IPS-18a (cell line): ENCODE measurements at regions not wholly inside any gene's neighbourhood (a gene's known extent, or its start where the extent isn't known, plus 50 kb on each side); places are given as distances from the start of the nearest gene placed in this dataset.

Source experiments
- H3K27ac ChIP-seq: one replicate; pipeline ENCODE4 v1.5.1; 2013; ENCODE audit warnings: low read length
- H3K27me3 ChIP-seq: one replicate; pipeline ENCODE4 v1.6.1; 2013; ENCODE audit warnings: mild to moderate bottlenecking, low read length; ENCODE audit not compliant: control insufficient read depth, insufficient read depth
- H3K36me3 ChIP-seq: one replicate; pipeline ENCODE4 v1.6.1; 2013; ENCODE audit warnings: low read depth, low read length; ENCODE audit not compliant: control insufficient read depth
- H3K4me1 ChIP-seq: one replicate; pipeline ENCODE4 v1.6.1; 2013; ENCODE audit warnings: low read depth, low read length; ENCODE audit not compliant: control insufficient read depth
- H3K4me3 ChIP-seq: one replicate; pipeline ENCODE4 v1.5.1; 2013; ENCODE audit warnings: low read length
- H3K9ac ChIP-seq: one replicate; pipeline ENCODE4 v1.6.1; 2013; ENCODE audit warnings: mild to moderate bottlenecking, low read length, moderate library complexity
- H3K9me3 ChIP-seq: one replicate; pipeline ENCODE4 v1.6.1; 2013; ENCODE audit warnings: low read depth, low read length; ENCODE audit not compliant: control insufficient read depth

GRCh38 chrX:81489987-81490386 is 288.1 kb downstream of the SH3BGRL start:
- no peak overlapping the region for H3K4me3 ChIP-seq
- peaks cover 18% of the 10 kb centered on the region for H3K9me3 ChIP-seq
- no peak overlapping the region for H3K27ac ChIP-seq
- no peaks in the 10 kb centered on the region for H3K27me3 ChIP-seq
- H3K9ac ChIP-seq, result no peak overlapping the region
- H3K4me1 ChIP-seq, result no peaks in the 10 kb centered on the region
- H3K36me3 ChIP-seq, result no peaks in the 10 kb centered on the region

DNA sequence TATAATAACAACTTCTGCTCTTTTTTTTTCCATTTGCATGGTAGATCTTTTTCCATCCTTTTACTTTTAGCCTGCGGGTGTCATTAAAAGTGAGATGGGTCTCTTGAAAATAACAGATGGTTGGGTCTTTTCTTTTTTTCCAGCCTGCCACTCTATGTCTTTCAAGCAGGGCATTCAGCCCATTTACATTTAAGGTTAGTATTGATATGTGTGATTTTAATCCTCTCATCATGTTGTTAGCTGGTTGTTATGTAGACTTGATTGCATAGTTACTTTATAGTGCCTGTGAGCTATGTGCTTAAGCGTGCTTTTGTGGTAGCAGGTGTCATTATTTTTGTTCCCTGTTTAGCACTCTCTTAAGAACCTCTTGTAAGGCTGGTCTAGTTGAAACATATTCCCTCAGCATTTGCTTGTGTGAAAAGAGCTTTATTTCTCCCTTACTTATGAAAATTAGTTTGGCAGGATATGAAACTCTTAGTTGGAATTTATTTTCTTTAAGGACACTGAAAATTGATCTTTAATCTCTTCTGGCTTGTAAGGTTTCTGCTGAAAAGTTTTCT is 326.1 kb downstream of the SH3BGRL start:
- Histone ChIP-seq H3K27me3 (no peaks in the 10 kb centered on the region), H3K4me1 (no peaks in the 10 kb centered on the region), H3K36me3 (no peaks in the 10 kb centered on the region), H3K9me3 (peaks cover 35% of the 10 kb centered on the region), H3K27ac (no peak overlapping the region), H3K4me3 (no peak overlapping the region), H3K9ac (no peak overlapping the region)

GRCh38 chrX:81537723-81538122 is 335.8 kb downstream of the SH3BGRL start:
- no peaks in the 10 kb centered on the region for H3K4me1 ChIP-seq
- no peaks in the 10 kb centered on the region for H3K36me3 ChIP-seq
- no peaks in the 10 kb centered on the region for H3K27me3 ChIP-seq
- H3K4me3 ChIP-seq, result no peak overlapping the region
- no peak overlapping the region for H3K27ac ChIP-seq
- peaks cover 37% of the 10 kb centered on the region for H3K9me3 ChIP-seq
- no peak overlapping the region for H3K9ac ChIP-seq

- Histone ChIP-seq H3K4me1 (no peaks in the 10 kb centered on the region), H3K36me3 (no peaks in the 10 kb centered on the region), H3K9me3 (peaks cover 40% of the 10 kb centered on the region), H3K27ac (no peak overlapping the region), H3K27me3 (no peaks in the 10 kb centered on the region), H3K9ac (no peak overlapping the region), H3K4me3 (no peak overlapping the region)
These were observed 340.4 kb downstream of the SH3BGRL start for GRCh38 chrX:81542255-81542654.

- H3K27me3 ChIP-seq, result no peaks in the 10 kb centered on the region
- no peaks in the 10 kb centered on the region for H3K36me3 ChIP-seq
- no peaks in the 10 kb centered on the region for H3K4me1 ChIP-seq
- H3K4me3 ChIP-seq, result no peak overlapping the region
- peaks cover 15% of the 10 kb centered on the region for H3K9me3 ChIP-seq
- no peak overlapping the region for H3K9ac ChIP-seq
- no peak overlapping the region for H3K27ac ChIP-seq
These were observed 355.0 kb downstream of the SH3BGRL start for GRCh38 chrX:81556880-81557279.

DNA sequence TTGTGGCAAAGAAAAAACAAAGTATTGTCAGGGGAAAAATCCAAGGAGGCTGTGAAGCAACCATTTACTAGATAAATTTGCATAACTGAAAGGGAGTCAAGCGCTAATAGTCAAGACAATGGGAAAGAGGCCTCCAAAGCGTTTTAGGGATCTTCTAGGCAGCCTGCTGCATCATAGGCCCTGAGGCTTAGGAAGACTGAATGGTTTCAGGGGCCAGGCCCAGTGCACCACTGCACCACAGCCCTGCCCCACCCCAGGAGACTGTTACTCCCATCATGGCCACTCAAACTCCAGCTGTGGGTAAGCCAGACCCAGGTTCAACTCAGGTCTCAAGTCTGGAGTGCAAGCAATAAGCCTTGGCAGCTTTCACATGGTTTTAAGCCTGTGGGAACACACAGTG is 362.9 kb downstream of the SH3BGRL start:
- Histone ChIP-seq H3K4me3 (no peak overlapping the region), H3K27ac (no peak overlapping the region), H3K9me3 (peaks cover 8% of the 10 kb centered on the region), H3K36me3 (no peaks in the 10 kb centered on the region), H3K4me1 (no peaks in the 10 kb centered on the region), H3K27me3 (no peaks in the 10 kb centered on the region), H3K9ac (no peak overlapping the region)

- Histone ChIP-seq H3K4me3 (no peak overlapping the region), H3K9me3 (peaks cover 21% of the 10 kb centered on the region), H3K27me3 (no peaks in the 10 kb centered on the region), H3K4me1 (no peaks in the 10 kb centered on the region), H3K27ac (no peak overlapping the region), H3K36me3 (no peaks in the 10 kb centered on the region), H3K9ac (no peak overlapping the region)
These were observed 375.1 kb downstream of the SH3BGRL start for GRCh38 chrX:81577028-81577427.

GRCh38 chrX:81586096-81586495 is 384.2 kb downstream of the SH3BGRL start:
- Histone ChIP-seq H3K27ac (no peak overlapping the region), H3K27me3 (no peaks in the 10 kb centered on the region), H3K4me3 (no peak overlapping the region), H3K9me3 (peaks cover 12% of the 10 kb centered on the region), H3K9ac (no peak overlapping the region), H3K36me3 (no peaks in the 10 kb centered on the region), H3K4me1 (no peaks in the 10 kb centered on the region)

DNA sequence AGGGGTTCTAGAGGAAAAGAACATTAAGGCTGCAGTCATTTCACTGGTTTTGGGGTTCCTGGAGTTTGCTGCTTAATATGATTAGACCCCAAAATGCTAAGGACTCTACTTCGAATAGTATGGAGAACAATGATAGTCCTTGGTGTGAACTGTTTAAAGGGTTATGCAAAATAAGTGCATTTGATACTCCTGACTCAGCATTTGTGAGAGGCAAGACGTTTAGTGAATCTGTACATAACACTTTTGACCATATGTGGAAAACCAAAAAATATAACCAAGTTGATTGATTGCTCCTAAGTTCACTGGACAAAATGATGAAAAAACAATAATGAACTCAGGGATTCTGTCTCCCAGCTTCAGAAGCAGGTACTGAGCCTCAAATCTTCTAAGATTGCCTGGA is 414.1 kb downstream of the SH3BGRL start:
- H3K4me1 ChIP-seq, result no peaks in the 10 kb centered on the region
- H3K27me3 ChIP-seq, result no peaks in the 10 kb centered on the region
- H3K9me3 ChIP-seq, result peaks cover 25% of the 10 kb centered on the region

GRCh38 chrX:81662381-81662780 is 460.5 kb downstream of the SH3BGRL start:
- Histone ChIP-seq H3K4me3 (no peak overlapping the region), H3K9ac (no peak overlapping the region), H3K9me3 (peaks cover 12% of the 10 kb centered on the region), H3K36me3 (no peaks in the 10 kb centered on the region), H3K4me1 (no peaks in the 10 kb centered on the region), H3K27me3 (no peaks in the 10 kb centered on the region), H3K27ac (no peak overlapping the region)

More for the DNA sequence above, 414.1 kb downstream of the SH3BGRL start:
- no peaks in the 10 kb centered on the region for H3K36me3 ChIP-seq
- no peak overlapping the region for H3K9ac ChIP-seq
- no peak overlapping the region for H3K27ac ChIP-seq
- no peak overlapping the region for H3K4me3 ChIP-seq

GRCh38 chrX:81708487-81708886 is 506.6 kb downstream of the SH3BGRL start:
- H3K9me3 ChIP-seq, result peaks cover 21% of the 10 kb centered on the region
- no peak overlapping the region for H3K4me3 ChIP-seq
- no peak overlapping the region for H3K9ac ChIP-seq
- no peak overlapping the region for H3K27ac ChIP-seq
- no peaks in the 10 kb centered on the region for H3K36me3 ChIP-seq
- H3K27me3 ChIP-seq, result no peaks in the 10 kb centered on the region
- no peaks in the 10 kb centered on the region for H3K4me1 ChIP-seq

- H3K36me3 ChIP-seq, result no peaks in the 10 kb centered on the region
- no peak overlapping the region for H3K9ac ChIP-seq
- H3K9me3 ChIP-seq, result peaks cover 79% of the 10 kb centered on the region
- H3K27ac ChIP-seq, result no peak overlapping the region
- no peaks in the 10 kb centered on the region for H3K27me3 ChIP-seq
- no peak overlapping the region for H3K4me3 ChIP-seq
- H3K4me1 ChIP-seq, result no peaks in the 10 kb centered on the region
These were observed 526.7 kb downstream of the SH3BGRL start for GRCh38 chrX:81728622-81729021.
